Stomach (tissue), 8 donors: ENCODE measurements at regions not wholly inside any gene's neighbourhood (a gene's known extent, or its start where the extent isn't known, plus 50 kb on each side); places are given as distances from the start of the nearest gene placed in this dataset.

Experiments used
- DNase-seq, 2 donors: peaks; one replicate each; pipeline versions ENCODE4 v3.0.0 to v3.0.0-alpha.2; 2013 to 2019
- H3K27ac ChIP-seq, 5 donors: fragments of 200-600 bp in 4 of 5; sonication (generic) in 4 of 5; one replicate each; pipeline ENCODE4 v1.5.1; 2013 to 2019; ENCODE audit warnings: mild to moderate bottlenecking in 1 of 5, moderate library complexity in 1 of 5
- H3K27me3 ChIP-seq, 3 donors: fragments of 200-600 bp; sonication (generic); one replicate each; pipeline ENCODE4 v1.5.1; 2017 to 2019; ENCODE audit warnings: mixed run types in 1 of 3
- H3K36me3 ChIP-seq, 4 donors: fragments of 200-600 bp; sonication (generic); 1 replicate in 3 of 4; 2 replicates in 1 of 4; pipeline ENCODE4 v1.5.1; 2016 to 2019
- H3K4me1 ChIP-seq, 4 donors: fragments of 200-600 bp; sonication (generic); one replicate each; pipeline ENCODE4 v1.5.1; 2016 to 2019
- H3K4me3 ChIP-seq, 4 donors: fragments of 200-600 bp; sonication (generic) in 3 of 4; one replicate each; pipeline ENCODE4 v1.5.1; 2016 to 2019; ENCODE audit warnings: mild to moderate bottlenecking in 1 of 4
- H3K9me3 ChIP-seq, 4 donors: fragments of 200-600 bp; sonication (generic); one replicate each; pipeline ENCODE4 v1.5.1; 2016 to 2019
- CTCF ChIP-seq, 7 experiments: fragments of 450-650 bp in 4 of 7; fragments of 200-600 bp in 3 of 7; sonication (generic) in 3 of 7; IDR thresholded peaks; one replicate each; pipeline ENCODE4 v1.5.1; 2016 to 2019; ENCODE audit warnings: antibody characterized with exemption in 7 of 7, control low read depth in 2 of 7, mild to moderate bottlenecking in 1 of 7
- EP300 ChIP-seq: sonication (generic); formaldehyde crosslinking; IDR thresholded peaks from one replicate; pipeline ENCODE4 v1.6.1; 2017; ENCODE audit warnings: antibody characterized with exemption
- POLR2A ChIP-seq, 4 donors: fragments of 450-650 bp; IDR thresholded peaks; one replicate each; pipeline ENCODE4 v1.6.1; 2016; ENCODE audit warnings: antibody characterized with exemption in 4 of 4, control low read depth in 2 of 4, mild to moderate bottlenecking in 1 of 4, moderate library complexity in 1 of 4
- POLR2AphosphoS5 ChIP-seq, 3 donors: sonication (generic); formaldehyde crosslinking; IDR thresholded peaks; one replicate each; pipeline ENCODE4 v1.6.1; 2016; ENCODE audit warnings: antibody characterized with exemption in 3 of 3
- WGBS, 5 donors: extraction: QIAGEN DNeasy Blood & Tissue Kit in 3 of 5; methylation state at CpG; one replicate each; pipeline versions ENCODE4 v1.1.5 to v1.1.7; 2013 to 2018; 5-methylcytosine and 5-hydroxymethylcytosine counted together
- intact Hi-C: fragments of 100-400 bp; cut with DNase I; formaldehyde crosslinking; loops from one replicate; pipeline ENCODE4 v1.15.1; 2023; ENCODE audit warnings: low total_unique reads
- donor health status: healthy with polysubstance abuse.
- donor health status: Bipolar disorder and iron deficiency.
- donor health status: healthy.

GRCh38 chr5:17154211-17154996, 63.0 kb upstream of the BASP1 start:
- no peaks in the 10 kb centered on the region for H3K9me3 ChIP-seq
- no peak for DNase-seq
- no peaks in the 10 kb centered on the region for H3K36me3 ChIP-seq
- TF ChIP-seq POLR2A (IDR thresholded peaks at IDR 0.05): no peak
- no peak for TF ChIP-seq CTCF (IDR thresholded peaks at IDR 0.05)
- TF ChIP-seq EP300: no peak
- no peak for TF ChIP-seq POLR2AphosphoS5 (IDR thresholded peaks at IDR 0.05)
- H3K4me1 ChIP-seq: no peaks in the 10 kb centered on the region
- H3K4me3 ChIP-seq: no peak overlapping the region
- H3K27ac ChIP-seq: no peak overlapping the region
- H3K27me3 ChIP-seq: no peaks in the 10 kb centered on the region
- 75 to 79% (median 78%) methylated on average over 5 of the region's 5 CpGs for WGBS, 5 donors
- intact Hi-C loops: no loop called here

- intact Hi-C loops: no loop called here
Observed at GRCh38 chr5:17156463-17156862, 61.0 kb upstream of the BASP1 start.

GRCh38 chr5:17157294-17157693, 60.1 kb upstream of the BASP1 start:
- 82 to 93% (median 87%) methylated on average over 5 of the region's 5 CpGs for WGBS, 5 donors
- H3K9me3 ChIP-seq: no peaks in the 10 kb centered on the region
- no peak overlapping the region for H3K27ac ChIP-seq
- no peaks in the 10 kb centered on the region for H3K36me3 ChIP-seq
- H3K4me3 ChIP-seq: no peak overlapping the region
- TF ChIP-seq POLR2AphosphoS5 (IDR thresholded peaks at IDR 0.05): no peak
- no peak for TF ChIP-seq EP300
- TF ChIP-seq CTCF (IDR thresholded peaks at IDR 0.05): no peak
- no peak for TF ChIP-seq POLR2A (IDR thresholded peaks at IDR 0.05)
- intact Hi-C loops: no loop called here
- H3K27me3 ChIP-seq: no peaks in the 10 kb centered on the region
- no peaks in the 10 kb centered on the region for H3K4me1 ChIP-seq
- DNase-seq: no peak

More at GRCh38 chr5:17156463-17156862, 61.0 kb upstream of the BASP1 start:
- DNase-seq: no peak
- Histone ChIP-seq H3K4me1 (no peaks in the 10 kb centered on the region), H3K4me3 (no peak overlapping the region), H3K27me3 (no peaks in the 10 kb centered on the region), H3K9me3 (no peaks in the 10 kb centered on the region), H3K36me3 (no peaks in the 10 kb centered on the region), H3K27ac (no peak overlapping the region)
- 90 to 95% (median 94%) methylated on average over 4 of the region's 4 CpGs for WGBS, 5 donors
- no peak for TF ChIP-seq CTCF (IDR thresholded peaks at IDR 0.05)
- no peak for TF ChIP-seq POLR2AphosphoS5 (IDR thresholded peaks at IDR 0.05)
- TF ChIP-seq POLR2A (IDR thresholded peaks at IDR 0.05): no peak

- intact Hi-C loops: no loop called here
- H3K4me3 ChIP-seq: no peak overlapping the region
- H3K27ac ChIP-seq: no peak overlapping the region
- H3K9me3 ChIP-seq: no peaks in the 10 kb centered on the region
- no peak for DNase-seq
- 80 to 87% (median 82%) methylated on average over 7 of the region's 7 CpGs for WGBS, 5 donors
- H3K27me3 ChIP-seq: no peaks in the 10 kb centered on the region
- H3K4me1 ChIP-seq: no peaks in the 10 kb centered on the region
- TF ChIP-seq EP300: no peak
- no peak for TF ChIP-seq POLR2A (IDR thresholded peaks at IDR 0.05)
- TF ChIP-seq POLR2AphosphoS5 (IDR thresholded peaks at IDR 0.05): no peak
- TF ChIP-seq CTCF (IDR thresholded peaks at IDR 0.05): no peak
- H3K36me3 ChIP-seq: no peaks in the 10 kb centered on the region
Observed at GRCh38 chr5:17157916-17158529, 59.4 kb upstream of the BASP1 start.
